Lung (tissue), 11 donors: ENCODE measurements at regions not wholly inside any gene's neighbourhood (a gene's known extent, or its start where the extent isn't known, plus 50 kb on each side); places are given as distances from the start of the nearest gene placed in this dataset.
A peak's percentile ranks its signal among the peaks of the same experiment; 100 is the strongest.

Experiments used
- ATAC-seq: fragments of 200-7000 bp; cut with Tn5 transposase; one replicate; pipeline ENCODE4 v1.9.1; 2020; ENCODE audit warnings: moderate number of reproducible peaks; ENCODE audit not compliant: insufficient read depth, low FRiP score
- DNase-seq, 3 donors: peaks; one replicate each; pipeline ENCODE4 v3.0.0-alpha.2; 2013 to 2017
- H3K27ac ChIP-seq, 2 donors: one replicate each; pipeline ENCODE4 v1.5.1; 2013; ENCODE audit warnings: mild to moderate bottlenecking in 2 of 2, moderate library complexity in 2 of 2, control low read depth in 1 of 2, inconsistent platforms in 1 of 2, low read depth in 1 of 2, low read length in 1 of 2
- H3K27me3 ChIP-seq, 3 donors: one replicate each; pipeline ENCODE4 v1.5.1; 2013; ENCODE audit warnings: low read length in 2 of 3; ENCODE audit not compliant: control insufficient read depth in 3 of 3, insufficient read depth in 3 of 3
- H3K36me3 ChIP-seq, 4 donors: one replicate each; pipeline ENCODE4 v1.5.1; 2013; ENCODE audit warnings: low read length in 4 of 4, mild to moderate bottlenecking in 1 of 4, moderate library complexity in 1 of 4; ENCODE audit not compliant: control insufficient read depth in 4 of 4, insufficient read depth in 4 of 4
- H3K4me1 ChIP-seq, 5 donors: one replicate each; pipeline ENCODE4 v1.5.1; 2013; ENCODE audit warnings: low read length in 5 of 5, mild to moderate bottlenecking in 2 of 5, moderate library complexity in 1 of 5; ENCODE audit not compliant: control insufficient read depth in 5 of 5, insufficient read depth in 5 of 5
- H3K4me3 ChIP-seq: one replicate; pipeline ENCODE4 v1.5.1; 2013; ENCODE audit warnings: mild to moderate bottlenecking, control low read depth, moderate library complexity
- H3K9ac ChIP-seq, 2 donors: one replicate each; pipeline ENCODE4 v1.5.1; 2013; ENCODE audit warnings: low read length in 2 of 2, control low read depth in 1 of 2; ENCODE audit not compliant: insufficient read depth in 1 of 2
- H3K9me3 ChIP-seq, 4 donors: one replicate each; pipeline ENCODE4 v1.5.1; 2013; ENCODE audit warnings: low read length in 3 of 4, mild to moderate bottlenecking in 1 of 4, moderate library complexity in 1 of 4; ENCODE audit not compliant: control insufficient read depth in 4 of 4, insufficient read depth in 3 of 4
- CTCF ChIP-seq: IDR thresholded peaks from 2 replicates; pipeline ENCODE4 v1.5.1; 2012; ENCODE audit warnings: mild to moderate bottlenecking; ENCODE audit errors: control extremely low read depth, extremely low read depth
- WGBS, 2 donors: extraction: QIAGEN DNeasy Blood & Tissue Kit; methylation state at CpG; one replicate each; pipeline ENCODE4 v1.1.7; 2013; 5-methylcytosine and 5-hydroxymethylcytosine counted together
- donor health status: control.
- donor health status: control.
- donor health status: Bipolar disorder and iron deficiency.
- donor health status: healthy.
- donor health status: DM: yes; HTN: yes; CAD: no.

GRCh38 chr10:84842593-84842992, 514.2 kb downstream of the CCSER2 start:
- Histone ChIP-seq H3K4me3 (no peak overlapping the region), H3K27ac (no peak overlapping the region), H3K9ac (no peak overlapping the region), H3K27me3 (no peaks in the 10 kb centered on the region), H3K9me3 (no peaks in the 10 kb centered on the region), H3K36me3 (no peaks in the 10 kb centered on the region), H3K4me1 (peaks cover 0 to 2% (median 0%) of the 10 kb centered on the region in 5 donors)
- no peak for DNase-seq
- TF ChIP-seq CTCF, result no peak
- no peak for ATAC-seq

DNA sequence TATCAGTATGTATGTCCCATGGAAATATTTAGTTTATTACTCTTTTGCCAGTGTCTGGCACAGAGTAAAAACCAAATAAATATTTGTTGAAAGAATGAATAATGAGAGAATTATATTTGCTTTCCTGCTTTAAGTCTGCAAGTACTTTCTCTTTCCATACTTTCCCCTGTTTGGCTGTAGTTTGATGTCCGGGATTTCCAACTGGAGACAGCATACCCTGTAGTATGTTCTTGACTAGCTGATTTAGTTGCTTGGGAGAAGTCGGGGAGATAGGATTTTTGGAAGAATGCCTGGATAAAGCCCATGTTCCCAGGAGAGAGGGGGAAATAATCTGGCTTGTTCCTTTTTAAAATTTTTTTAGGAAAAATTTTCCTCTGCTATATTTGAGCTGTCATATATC, 516.1 kb downstream of the CCSER2 start:
- 22 to 37% methylated on average over 2 of the region's 2 CpGs for WGBS, 2 donors
- Histone ChIP-seq H3K27me3 (no peaks in the 10 kb centered on the region), H3K4me3 (no peak overlapping the region), H3K27ac (no peak overlapping the region), H3K9ac (no peak overlapping the region), H3K36me3 (no peaks in the 10 kb centered on the region), H3K9me3 (no peaks in the 10 kb centered on the region), H3K4me1 (no peaks in the 10 kb centered on the region)
- DNase-seq (peak in 1 of 3 donors; percentile 10), ATAC-seq (no peak)
- TF ChIP-seq CTCF, result no peak

GRCh38 chr10:84845628-84846261, 517.4 kb downstream of the CCSER2 start:
- ATAC-seq, result peak; percentile 65
- 68 to 90% methylated on average over 2 of the region's 2 CpGs for WGBS, 2 donors
- no peaks in the 10 kb centered on the region for H3K4me1 ChIP-seq

More at GRCh38 chr10:84845628-84846261, 517.4 kb downstream of the CCSER2 start:
- peak in 2 of 3 donors; percentile 16 to 35 for DNase-seq
- no peak overlapping the region for H3K27ac ChIP-seq
- no peaks in the 10 kb centered on the region for H3K27me3 ChIP-seq
- H3K9me3 ChIP-seq, result no peaks in the 10 kb centered on the region
- H3K4me3 ChIP-seq, result no peak overlapping the region
- no peaks in the 10 kb centered on the region for H3K36me3 ChIP-seq
- no peak overlapping the region for H3K9ac ChIP-seq
- TF ChIP-seq CTCF, result no peak
